Glomerular endothelial cell (primary cell): ENCODE measurements at regions not wholly inside any gene's neighbourhood (a gene's known extent, or its start where the extent isn't known, plus 50 kb on each side); places are given as distances from the start of the nearest gene placed in this dataset.
"Not testable (repeated sequence)": the region's sequence is repeated elsewhere in the genome, so short reads cannot be mapped to it uniquely, and the experiment has no call there.

Experiments used
- DNase-seq: peaks from one replicate; pipeline ENCODE4 v3.0.0-alpha.2; 2011; ENCODE audit warnings: low read depth, low spot score; ENCODE audit errors: extremely low read depth

- no peak for DNase-seq
Measured at GRCh38 chr7:121531175-121532070, 135.3 kb upstream of the FAM3C start.

- DNase-seq, result peak; percentile 72
Measured at GRCh38 chr7:121530227-121531174, 134.4 kb upstream of the FAM3C start.

- no peak for DNase-seq
Measured at GRCh38 chr7:121529003-121529402, 132.9 kb upstream of the FAM3C start.

- DNase-seq, result not testable (repeated sequence)
Measured at GRCh38 chr7:121526210-121526609, 130.1 kb upstream of the FAM3C start.

- no peak for DNase-seq
Measured at GRCh38 chr7:121525155-121525819, 129.2 kb upstream of the FAM3C start.

GRCh38 chr7:121521711-121522400 is 125.7 kb upstream of the FAM3C start:
- DNase-seq, result no peak

- no peak for DNase-seq
Measured at GRCh38 chr7:121520911-121521310, 124.8 kb upstream of the FAM3C start.

GRCh38 chr7:121519548-121520521 is 123.7 kb upstream of the FAM3C start:
- DNase-seq, result no peak

GRCh38 chr7:121517591-121517990 is 121.5 kb upstream of the FAM3C start:
- no peak for DNase-seq

- DNase-seq, result no peak
Measured at GRCh38 chr7:121516821-121517220, 120.7 kb upstream of the FAM3C start.

- DNase-seq, result no peak
Measured at GRCh38 chr7:121515630-121516401, 119.7 kb upstream of the FAM3C start.

- no peak for DNase-seq
Measured at GRCh38 chr7:121515229-121515628, 119.1 kb upstream of the FAM3C start.

- no peak for DNase-seq
Measured at GRCh38 chr7:121513105-121513504, 117.0 kb upstream of the FAM3C start.

- no peak for DNase-seq
Measured at GRCh38 chr7:121510858-121511482, 114.9 kb upstream of the FAM3C start.

GRCh38 chr7:121510302-121510701 is 114.2 kb upstream of the FAM3C start:
- no peak for DNase-seq

GRCh38 chr7:121505540-121506182 is 109.6 kb upstream of the FAM3C start:
- no peak for DNase-seq

- peak; percentile 22 for DNase-seq
Measured at GRCh38 chr7:121505021-121505420, 108.9 kb upstream of the FAM3C start.
